HG02938 (cell line): ENCODE measurements at regions not wholly inside any gene's neighbourhood (a gene's known extent, or its start where the extent isn't known, plus 50 kb on each side); places are given as distances from the start of the nearest gene placed in this dataset.

Experiments
- ATAC-seq: cut with Tn5 transposase; IDR thresholded peaks from one replicate; pipeline ENCODE4 v1.9.1; 2021; ENCODE audit warnings: mild to moderate bottlenecking, moderate library complexity; ENCODE audit not compliant: unreplicated experiment

DNA sequence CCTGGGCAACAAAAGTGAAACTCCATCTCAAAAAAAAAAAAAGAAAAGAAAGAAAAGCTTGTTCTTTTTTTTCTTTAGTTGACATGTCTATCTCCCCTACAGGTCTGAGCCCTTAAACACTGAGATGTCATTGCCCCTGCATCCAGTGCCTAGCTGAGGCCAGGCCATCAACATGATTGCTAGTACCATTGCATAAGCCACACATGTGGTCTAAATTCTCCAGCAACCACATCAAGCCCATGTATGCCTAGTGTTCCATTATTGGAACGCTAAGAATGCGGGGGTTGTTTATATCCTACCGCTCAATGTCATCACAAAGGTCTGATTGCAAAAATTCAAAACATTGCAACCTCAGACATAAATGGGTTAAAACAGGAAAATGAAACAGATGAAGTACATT is 62.7 kb downstream of the NPTX2 start:
- no peak for ATAC-seq

DNA sequence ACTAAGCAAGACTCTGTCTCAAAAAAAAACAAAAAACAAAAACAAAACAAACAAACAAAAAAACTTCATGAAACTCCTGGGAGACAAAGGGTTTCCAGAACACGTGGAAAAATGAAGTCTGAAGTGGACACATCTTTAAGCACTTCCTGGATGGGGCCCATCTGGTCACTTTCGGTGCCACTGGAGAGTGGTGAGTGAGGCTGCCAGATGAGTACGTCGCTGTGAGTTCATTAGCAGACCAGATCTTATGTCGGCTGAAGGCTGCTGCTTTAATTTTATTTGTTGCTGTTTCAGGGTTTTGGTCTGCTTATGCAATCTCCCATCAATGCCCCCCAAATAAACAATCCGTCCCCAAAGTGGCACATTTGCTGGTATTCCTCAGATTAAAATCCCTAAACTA is 64.4 kb downstream of the NPTX2 start:
- no peak for ATAC-seq

DNA sequence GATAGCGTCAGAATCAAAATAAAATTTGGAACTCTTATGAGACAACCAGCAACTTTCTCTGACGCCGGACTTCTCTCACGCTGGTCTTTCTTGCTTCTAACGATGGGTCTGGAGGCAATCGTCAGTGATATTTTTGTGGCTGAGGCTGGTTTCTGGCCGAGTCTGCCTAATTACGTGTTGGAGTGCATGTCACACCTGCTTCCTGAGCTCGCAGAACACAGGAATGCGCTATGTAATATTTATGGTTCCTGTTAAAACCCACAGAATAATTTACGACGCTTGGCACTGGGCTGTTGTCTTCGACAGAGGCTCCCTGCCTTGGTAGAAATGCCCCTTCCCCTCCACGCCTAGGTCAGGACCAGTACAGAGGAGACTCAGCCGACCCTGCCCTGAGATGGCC is 64.9 kb downstream of the NPTX2 start:
- ATAC-seq, result no peak

DNA sequence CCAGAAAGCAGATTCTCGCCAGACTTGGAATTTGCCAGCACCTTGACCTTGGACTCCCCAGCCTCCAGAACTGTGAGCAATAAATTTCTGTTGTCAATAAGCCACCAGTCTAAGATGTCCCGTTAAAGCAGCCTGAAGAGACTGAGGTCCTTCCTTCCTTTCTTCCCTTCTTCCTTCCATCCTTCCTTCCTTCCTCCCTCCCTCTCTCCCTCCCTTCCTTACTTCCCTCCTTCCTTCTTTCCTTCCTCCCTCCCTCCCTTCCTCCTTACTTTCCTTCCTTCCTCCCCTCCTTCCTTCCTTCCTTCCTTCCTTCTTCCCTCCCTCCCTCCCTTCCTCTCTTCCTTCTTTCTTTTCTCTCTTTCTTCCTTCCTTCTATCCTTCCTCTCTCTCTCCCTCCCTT is 66.4 kb downstream of the NPTX2 start:
- no peak for ATAC-seq

DNA sequence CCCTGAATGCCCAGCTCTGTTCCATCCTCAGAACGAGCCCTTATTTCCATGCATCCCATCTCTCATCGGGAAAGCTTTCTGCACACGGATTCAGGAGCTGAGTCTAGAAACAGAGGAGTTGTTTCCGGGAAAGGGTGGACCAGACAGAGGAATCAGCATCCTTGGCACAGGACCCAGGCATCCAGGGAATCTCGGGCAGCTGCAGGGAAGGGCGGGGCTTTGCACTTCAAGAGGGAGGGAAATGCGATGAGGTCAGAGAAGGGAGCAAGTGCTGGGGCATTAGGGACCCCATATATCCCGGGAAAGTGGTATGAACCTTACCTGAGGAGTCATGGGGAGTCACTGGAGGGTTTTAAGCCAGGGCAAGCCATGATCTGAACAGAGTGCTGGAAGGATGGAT is 68.5 kb downstream of the NPTX2 start:
- no peak for ATAC-seq

DNA sequence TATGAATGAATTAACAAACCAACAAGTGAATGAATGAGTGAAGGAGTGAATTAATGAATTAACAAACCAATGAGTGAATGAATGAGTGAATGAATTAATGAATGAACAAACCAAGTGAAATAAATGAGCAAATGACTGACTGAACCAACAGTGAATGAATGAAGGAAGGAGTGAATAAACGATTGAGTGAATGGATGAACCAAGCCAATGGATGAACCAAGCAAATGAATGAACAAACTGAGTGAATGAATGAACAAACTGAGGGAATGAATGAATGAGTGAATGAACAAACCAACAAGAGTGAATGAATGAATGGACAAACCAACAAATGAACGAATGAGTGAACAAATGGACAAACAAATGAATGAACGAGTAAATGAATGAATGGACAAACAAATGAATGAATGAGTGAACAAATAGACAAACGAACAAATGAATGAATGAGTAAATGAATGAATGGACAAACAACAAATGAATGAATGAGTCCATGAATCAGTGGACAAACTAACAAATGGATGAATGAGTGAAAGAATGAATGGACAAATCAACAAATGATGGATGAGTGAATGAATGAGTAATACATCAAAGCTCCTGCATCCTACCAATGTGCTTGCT is 69.5 kb downstream of the NPTX2 start:
- ATAC-seq, result no peak

DNA sequence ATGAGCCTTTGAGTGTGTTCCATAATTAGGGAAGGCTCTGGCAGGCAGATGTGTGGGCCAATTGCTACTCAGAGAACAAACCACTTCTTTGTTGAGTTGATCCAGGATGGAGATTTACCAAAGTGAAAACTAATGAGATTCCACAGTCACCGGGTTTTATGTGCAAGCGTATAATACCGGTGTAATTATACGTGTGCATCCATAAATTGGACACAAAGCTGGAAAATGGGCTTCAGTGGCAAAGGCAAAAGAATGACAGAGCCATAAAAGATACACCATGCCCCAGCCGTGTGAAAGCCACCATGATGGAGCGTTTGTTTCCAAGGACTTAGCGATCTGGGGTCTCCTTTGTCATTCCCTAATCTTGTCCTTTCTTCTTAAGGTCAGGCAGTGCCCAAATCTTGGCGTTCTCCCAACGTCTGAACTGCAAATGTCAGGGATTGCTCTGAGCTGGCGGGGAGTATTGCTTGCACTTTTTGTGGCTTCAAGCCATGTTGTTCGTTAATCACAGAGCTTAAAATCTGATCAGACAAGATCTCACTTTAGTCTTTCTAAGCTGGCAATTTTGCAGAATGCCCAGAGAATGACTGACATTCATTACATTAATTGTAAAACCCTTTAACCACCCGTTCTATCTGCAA is 70.1 kb downstream of the NPTX2 start:
- ATAC-seq, result no peak

DNA sequence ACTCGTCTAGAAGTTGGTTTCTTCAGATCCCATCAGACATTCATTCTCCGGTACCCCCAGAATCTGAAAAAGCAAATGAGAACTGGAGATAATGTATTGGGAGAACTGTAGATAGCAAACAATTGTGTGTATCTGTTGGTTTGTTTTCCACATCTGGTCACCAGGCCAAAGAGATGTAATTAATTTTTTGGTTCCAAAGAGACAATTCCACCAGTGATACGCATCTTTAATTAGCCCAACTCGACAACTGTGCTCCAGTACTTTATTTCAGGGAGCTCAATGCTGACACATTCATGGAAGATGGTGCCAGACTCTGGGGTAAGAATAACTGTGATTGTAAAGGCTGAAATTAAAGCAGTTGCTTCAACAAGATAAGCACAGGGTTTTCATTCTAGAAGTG is 74.5 kb downstream of the NPTX2 start:
- ATAC-seq, result no peak

DNA sequence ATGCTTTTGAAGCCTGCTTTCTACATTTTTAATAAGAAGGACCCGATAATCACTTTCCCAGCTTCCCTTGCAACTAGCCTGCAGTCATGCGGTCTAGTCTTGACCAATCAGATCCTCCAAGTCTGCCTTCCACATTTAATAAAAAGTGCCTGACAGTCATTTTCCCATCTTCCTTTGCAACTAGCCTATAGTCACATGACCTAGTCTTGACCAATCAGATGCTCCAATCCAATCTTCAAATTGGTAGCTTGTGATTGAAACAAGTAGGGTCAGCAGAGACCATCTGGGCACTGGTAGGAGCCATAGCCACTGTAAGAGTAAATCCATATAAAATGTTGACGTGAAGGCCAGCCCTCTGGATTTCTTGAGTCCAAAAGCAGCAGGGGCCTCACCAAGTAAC is 80.0 kb downstream of the NPTX2 start:
- no peak for ATAC-seq

DNA sequence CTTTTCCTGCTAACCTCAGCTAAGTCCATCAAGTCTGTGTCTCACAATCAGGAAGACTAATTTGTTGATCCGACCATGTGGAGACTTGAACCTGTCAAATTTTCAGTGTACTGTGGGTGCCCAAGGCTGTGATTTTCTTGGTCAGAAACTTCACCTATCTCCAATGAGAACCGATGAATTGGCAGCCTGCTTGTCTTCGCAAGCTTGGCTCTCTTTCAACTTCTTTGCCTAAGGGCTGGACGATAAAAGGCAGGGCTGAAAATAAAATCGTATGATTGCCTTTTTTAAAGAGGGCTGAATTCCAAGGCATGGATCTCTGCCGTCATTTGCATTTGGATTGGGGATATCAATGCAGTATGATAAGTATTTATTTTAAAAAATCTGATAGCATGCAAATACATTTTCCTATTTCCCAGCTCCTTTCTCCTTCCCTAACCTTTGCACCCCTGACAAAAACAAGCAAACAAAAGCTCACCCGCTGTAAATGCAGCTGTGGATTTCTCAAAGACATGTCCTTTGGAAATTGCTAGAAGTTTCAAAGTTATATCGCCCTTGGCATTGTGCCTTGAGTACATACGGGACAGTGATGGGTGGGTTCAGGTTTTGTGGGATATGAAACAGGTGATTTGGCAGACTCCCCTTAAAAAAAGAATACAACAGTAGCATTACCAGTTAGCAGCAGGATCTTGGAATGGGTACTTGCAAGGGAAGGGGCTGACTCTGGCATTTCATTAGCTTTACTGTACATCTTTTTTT is 80.6 kb downstream of the NPTX2 start:
- ATAC-seq, result no peak

DNA sequence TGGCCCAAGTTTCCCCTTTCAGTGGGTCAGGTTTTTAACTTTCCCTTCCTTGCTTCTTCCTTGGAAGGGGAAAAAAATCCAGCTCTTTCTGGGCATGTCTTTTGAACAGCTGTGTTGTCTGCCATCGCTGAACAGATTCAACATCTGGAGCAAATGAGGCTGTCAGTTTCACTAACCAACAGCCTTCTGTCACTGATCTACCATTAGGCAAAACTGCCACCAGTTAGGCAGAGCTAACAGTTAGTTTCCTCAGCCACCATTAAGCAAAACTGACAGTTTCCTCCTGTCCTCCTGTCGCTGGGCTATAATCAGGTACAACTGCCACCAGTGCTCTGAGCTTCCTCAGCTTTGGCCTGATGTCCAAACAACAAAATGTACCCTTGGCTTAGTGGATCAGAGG is 81.9 kb downstream of the NPTX2 start:
- ATAC-seq, result no peak

DNA sequence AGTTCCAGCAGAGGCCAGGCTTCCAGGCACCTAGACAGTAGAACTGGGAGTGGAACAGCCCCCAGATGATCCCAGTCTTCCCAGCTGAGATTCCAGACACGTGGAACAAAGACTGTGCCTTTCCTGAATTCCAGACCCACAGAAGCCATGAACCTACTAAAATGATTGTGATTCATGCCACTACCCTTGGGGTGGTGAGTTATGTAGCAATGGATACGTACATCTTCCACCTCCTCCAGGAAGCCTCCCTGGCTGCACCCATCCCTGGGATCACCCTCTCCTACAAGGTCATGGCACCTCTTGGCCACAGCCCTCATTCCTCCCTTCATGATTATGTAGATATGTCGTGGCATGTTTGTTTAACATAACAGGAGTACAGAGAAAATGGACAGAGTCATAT is 83.4 kb downstream of the NPTX2 start:
- ATAC-seq, result no peak

DNA sequence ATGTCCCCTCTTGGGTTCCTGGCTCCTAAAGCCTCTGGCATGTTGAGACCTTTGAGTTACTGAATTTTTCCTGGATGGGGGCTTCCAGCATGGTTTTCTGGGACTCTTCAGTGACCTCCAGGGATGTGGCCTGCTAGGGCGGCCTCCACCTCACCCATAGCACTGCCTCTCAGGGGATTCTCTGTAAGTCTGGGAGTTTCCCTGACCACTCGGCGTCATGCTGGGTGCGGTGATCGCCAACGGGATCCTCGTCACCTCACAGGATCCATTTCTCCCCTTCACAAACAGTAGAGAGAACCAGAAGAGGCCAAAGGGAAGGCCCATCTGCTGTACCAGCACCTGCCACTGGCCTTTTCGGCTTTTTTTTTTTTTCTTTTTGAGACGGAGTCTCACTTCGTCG is 84.3 kb downstream of the NPTX2 start:
- ATAC-seq, result no peak

DNA sequence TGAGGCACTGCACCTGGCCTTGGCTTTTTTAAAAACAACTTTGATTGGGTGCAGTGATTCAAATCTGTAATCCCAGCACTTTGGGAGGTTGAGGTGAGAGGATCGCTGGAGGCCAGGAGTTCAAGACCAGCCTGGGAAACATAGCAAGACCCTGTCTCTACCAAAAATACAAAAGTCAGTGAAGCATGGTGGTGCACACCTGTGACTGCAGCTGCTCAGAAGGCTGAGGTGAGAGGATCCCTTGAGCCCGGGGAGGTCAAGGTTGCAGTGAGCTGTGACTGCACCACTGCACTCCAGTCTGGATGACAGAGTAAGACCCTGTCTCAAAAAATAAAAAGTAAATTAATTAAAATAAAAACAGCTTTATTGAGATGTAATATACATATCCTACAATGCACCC is 84.9 kb downstream of the NPTX2 start:
- ATAC-seq, result no peak

DNA sequence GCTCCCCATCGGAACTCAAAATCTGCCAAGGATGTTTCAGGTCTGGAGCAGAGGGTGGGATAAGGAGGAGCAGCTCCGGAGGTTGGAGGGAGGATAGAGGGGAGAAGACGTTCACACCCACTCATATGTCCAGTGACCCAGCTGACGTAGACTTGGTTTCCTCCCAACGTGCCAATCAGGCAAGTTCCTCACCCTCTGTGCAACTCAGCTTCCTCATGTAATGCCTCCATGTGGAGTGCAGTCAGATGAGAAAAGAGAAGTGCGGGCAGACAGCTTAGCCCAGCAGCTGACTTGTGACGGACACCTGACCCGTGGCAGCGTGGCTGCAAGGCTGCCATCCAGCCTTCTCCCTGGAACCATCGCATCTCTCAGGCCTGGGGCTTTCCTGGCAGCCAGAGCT is 86.8 kb downstream of the NPTX2 start:
- ATAC-seq, result no peak

DNA sequence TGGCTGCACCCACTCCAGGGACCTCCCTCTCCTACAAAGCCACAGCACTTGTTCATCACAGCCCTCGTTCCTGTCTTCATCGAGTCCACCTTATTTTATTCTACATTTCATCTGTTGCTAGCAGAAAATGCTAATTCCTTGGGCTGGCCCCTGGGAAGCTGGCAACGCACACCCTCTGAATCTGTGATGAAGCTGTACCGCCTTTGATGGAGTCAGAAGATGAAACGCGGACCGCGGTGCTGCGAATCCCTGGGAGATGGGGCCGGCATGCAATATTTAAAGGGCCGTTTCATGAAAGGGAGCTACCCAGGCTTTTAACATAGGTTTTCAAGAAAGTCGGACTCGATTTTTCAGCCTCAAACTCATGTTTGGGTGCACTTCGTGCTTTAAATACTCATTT is 88.5 kb downstream of the NPTX2 start:
- no peak for ATAC-seq

DNA sequence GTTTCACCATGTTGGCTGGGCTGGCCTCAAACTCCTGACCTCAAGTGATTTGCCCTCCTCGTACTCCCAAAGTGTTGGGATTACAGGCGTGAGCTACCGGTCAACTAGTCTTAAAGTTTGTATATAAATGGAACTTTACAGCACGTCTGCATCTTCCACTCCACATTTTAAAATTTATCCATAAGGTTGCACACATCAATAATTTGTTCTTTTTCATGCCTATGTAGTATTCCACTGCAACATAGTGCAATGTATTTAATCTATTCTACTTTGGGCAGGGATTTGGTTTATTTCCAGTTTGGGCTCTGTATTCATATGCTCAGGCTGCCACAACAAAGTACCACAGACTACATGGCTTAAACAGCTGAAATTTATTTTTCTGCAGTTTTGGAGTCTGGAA is 90.0 kb downstream of the NPTX2 start:
- ATAC-seq, result no peak

DNA sequence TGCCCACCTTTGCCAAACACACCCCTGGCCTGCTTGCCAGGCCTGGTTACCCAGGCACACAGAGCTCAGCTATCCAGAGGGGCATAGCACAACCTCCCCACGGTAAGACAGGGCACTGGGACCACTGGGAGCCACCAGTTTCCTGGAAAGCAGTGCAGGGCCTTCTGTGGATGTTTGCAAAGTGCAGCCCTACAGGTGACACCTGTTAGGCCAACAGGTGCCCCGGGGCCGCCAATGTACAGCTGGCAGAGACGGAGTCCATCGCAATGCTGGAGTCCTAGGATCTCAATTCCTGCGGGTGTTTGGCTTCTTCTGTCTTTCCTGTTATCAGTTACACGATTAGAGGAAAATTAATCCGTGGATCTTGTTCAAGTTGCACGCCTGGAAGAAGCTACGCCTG is 94.9 kb downstream of the NPTX2 start:
- ATAC-seq, result no peak

DNA sequence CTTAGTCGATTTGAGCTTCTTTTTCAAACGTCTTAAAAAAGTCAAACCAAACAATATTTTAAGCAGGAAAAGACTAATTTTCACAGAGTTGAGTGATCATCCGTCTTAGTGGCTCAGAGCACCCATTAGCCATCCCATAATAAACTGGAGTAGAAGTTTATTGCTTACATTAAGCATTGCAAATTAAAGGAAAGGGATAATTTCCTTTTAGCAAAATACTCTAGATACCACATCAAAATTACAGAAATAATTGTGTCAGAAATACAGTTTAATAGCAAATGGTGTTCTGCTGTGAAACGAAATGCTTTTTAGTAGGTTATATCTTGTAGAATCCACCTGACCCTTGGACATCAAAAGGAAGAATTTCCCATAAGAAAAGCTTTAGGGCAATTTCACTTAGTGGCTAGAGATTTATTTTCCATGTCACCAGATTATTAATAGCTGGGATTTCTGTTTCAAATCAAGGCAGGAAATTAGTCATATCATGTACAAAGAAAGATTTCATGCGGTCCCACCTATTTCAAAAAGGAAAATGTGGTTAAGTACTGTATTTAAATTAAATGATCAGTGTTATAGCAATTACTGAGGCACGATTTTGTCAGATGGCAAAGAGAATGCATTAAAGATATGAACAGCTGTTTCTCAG is 96.2 kb downstream of the NPTX2 start:
- no peak for ATAC-seq

DNA sequence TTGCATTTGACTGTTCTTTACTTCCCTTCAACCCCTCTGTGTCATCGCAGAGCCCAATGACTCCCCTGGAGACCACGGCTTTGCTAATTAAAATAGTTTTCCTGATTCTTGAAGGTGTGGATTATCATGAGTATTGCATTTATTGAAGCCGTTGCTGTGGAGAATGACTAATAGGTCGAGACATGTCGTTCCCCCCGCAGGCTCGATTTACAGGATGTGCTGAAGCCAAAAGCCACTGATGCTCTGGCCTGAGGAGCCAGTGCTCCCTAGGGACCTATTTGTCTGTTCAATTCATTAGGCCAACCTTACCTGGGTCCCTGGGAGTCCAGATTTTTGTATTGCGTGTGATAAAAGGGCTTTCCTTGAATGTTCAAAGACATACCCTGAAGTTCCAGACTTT is 102.3 kb downstream of the NPTX2 start:
- ATAC-seq, result no peak

DNA sequence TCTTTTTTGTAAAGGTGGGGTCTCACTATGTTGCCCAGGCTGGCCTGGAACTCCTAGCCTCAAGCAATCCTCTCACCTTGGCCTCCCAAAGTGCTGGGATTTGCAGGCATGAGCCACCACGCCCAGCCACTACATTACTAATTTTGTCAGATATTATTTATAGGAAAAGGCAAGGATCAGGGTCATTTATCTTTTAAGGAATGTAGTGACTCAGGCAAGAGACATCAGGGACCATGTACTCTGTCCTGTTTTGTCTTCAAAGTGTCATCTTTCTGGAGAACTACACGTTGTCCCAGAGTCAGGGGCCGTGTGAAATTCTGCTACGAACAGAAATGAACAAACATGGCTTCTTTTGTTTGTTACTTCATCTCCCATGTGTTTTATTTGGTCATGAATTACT is 105.3 kb downstream of the NPTX2 start:
- no peak for ATAC-seq

DNA sequence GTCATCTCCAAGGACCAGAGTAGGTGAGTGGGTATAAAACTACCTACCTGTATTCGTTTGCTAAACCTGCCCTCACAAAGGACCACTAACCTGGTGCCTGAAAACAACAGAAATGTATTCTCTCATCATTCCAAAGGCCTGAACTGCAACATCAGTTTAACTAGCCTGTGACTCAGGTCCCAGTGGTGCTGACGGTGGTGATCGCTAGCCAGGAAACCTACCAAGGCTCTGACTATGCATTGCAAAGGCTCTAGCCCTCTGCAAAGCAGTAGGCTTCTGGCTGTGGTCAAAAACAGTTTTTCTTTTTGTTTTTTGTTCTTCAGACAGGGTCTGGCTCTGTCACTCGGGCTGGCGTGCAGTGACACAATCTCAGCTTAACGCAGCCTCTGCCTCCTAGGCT is 107.5 kb downstream of the NPTX2 start:
- no peak for ATAC-seq
